CD1c-positive myeloid dendritic cell (primary cell): ENCODE measurements at regions not wholly inside any gene's neighbourhood (a gene's known extent, or its start where the extent isn't known, plus 50 kb on each side); places are given as distances from the start of the nearest gene placed in this dataset.
"Not testable (repeated sequence)": the region's sequence is repeated elsewhere in the genome, so short reads cannot be mapped to it uniquely, and the experiment has no call there.

Experiments
- DNase-seq: peaks from one replicate; pipeline ENCODE4 v3.0.0-alpha.2; 2016; ENCODE audit errors: extremely low spot score

GRCh38 chr5:23721336-23721735 is 213.9 kb downstream of the PRDM9 start:
- no peak for DNase-seq

- DNase-seq = no peak
Observed at GRCh38 chr5:23727271-23727670, 219.9 kb downstream of the PRDM9 start.

GRCh38 chr5:23730023-23730422 is 222.6 kb downstream of the PRDM9 start:
- DNase-seq = no peak

- no peak for DNase-seq
Observed at GRCh38 chr5:23740029-23740428, 232.6 kb downstream of the PRDM9 start.

GRCh38 chr5:23742701-23743100 is 235.3 kb downstream of the PRDM9 start:
- no peak for DNase-seq

- DNase-seq = no peak
Observed at GRCh38 chr5:23755906-23756305, 248.5 kb downstream of the PRDM9 start.

GRCh38 chr5:23756779-23757178 is 249.4 kb downstream of the PRDM9 start:
- no peak for DNase-seq

GRCh38 chr5:23763170-23763569 is 255.8 kb downstream of the PRDM9 start:
- no peak for DNase-seq

GRCh38 chr5:23776684-23777083 is 269.3 kb downstream of the PRDM9 start:
- DNase-seq = no peak

GRCh38 chr5:23800307-23800706 is 292.9 kb downstream of the PRDM9 start:
- DNase-seq = not testable (repeated sequence)

GRCh38 chr5:23820765-23821471 is 313.5 kb downstream of the PRDM9 start:
- DNase-seq = no peak

GRCh38 chr5:23823521-23823920 is 316.1 kb downstream of the PRDM9 start:
- DNase-seq = no peak

GRCh38 chr5:23825196-23825595 is 317.8 kb downstream of the PRDM9 start:
- no peak for DNase-seq

GRCh38 chr5:23840083-23840482 is 332.7 kb downstream of the PRDM9 start:
- no peak for DNase-seq

- DNase-seq = no peak
Observed at GRCh38 chr5:23864786-23865185, 357.4 kb downstream of the PRDM9 start.

GRCh38 chr5:23877847-23878246 is 370.4 kb downstream of the PRDM9 start:
- DNase-seq = no peak

GRCh38 chr5:23884405-23885031 is 377.1 kb downstream of the PRDM9 start:
- DNase-seq = no peak

GRCh38 chr5:23893561-23893960 is 386.2 kb downstream of the PRDM9 start:
- no peak for DNase-seq

- DNase-seq = no peak
Observed at GRCh38 chr5:23895614-23896013, 388.2 kb downstream of the PRDM9 start.

- no peak for DNase-seq
Observed at GRCh38 chr5:23930985-23931384, 423.6 kb downstream of the PRDM9 start.

- not testable (repeated sequence) for DNase-seq
Observed at GRCh38 chr5:23951261-23951928, 444.0 kb downstream of the PRDM9 start.

- DNase-seq = no peak
Observed at GRCh38 chr5:23963449-23963848, 456.0 kb downstream of the PRDM9 start.

- no peak for DNase-seq
Observed at GRCh38 chr5:23977365-23977764, 470.0 kb downstream of the PRDM9 start.
